SU-DHL-6 (cell line): ENCODE measurements at regions not wholly inside any gene's neighbourhood (a gene's known extent, or its start where the extent isn't known, plus 50 kb on each side); places are given as distances from the start of the nearest gene placed in this dataset.

ENCODE experiments used
- H2AFZ ChIP-seq: fragments of 200-600 bp; sonication (generic); 2 replicates; pipeline ENCODE4 v1.6.1; 2014; ENCODE audit warnings: low read depth, mild to moderate bottlenecking, moderate library complexity, mixed read lengths, antibody characterized with exemption, low read length; ENCODE audit not compliant: severe bottlenecking
- H3F3A ChIP-seq: fragments of 200-600 bp; shearing (Covaris generic); 2 replicates; pipeline ENCODE4 v1.6.0; 2016; ENCODE audit warnings: antibody characterized with exemption, mild to moderate bottlenecking; ENCODE audit not compliant: insufficient read depth
- H3K27ac ChIP-seq: fragments of 200-600 bp; sonication (generic); 2 replicates; pipeline ENCODE4 v1.5.1; 2016; ENCODE audit warnings: low read depth, mild to moderate bottlenecking, low read length, moderate library complexity, mixed read lengths
- H3K27me3 ChIP-seq: fragments of 200-600 bp; sonication (generic), shearing (Covaris generic); 2 replicates; pipeline ENCODE4 v1.6.0; 2014; ENCODE audit warnings: mild to moderate bottlenecking, low read length
- H3K36me3 ChIP-seq: fragments of 200-600 bp; sonication (generic); 2 replicates; pipeline ENCODE4 v1.6.1; 2014; ENCODE audit warnings: mild to moderate bottlenecking, low read length, mixed read lengths
- H3K4me2 ChIP-seq: fragments of 300-600, 200-600 bp; shearing (Covaris generic), sonication (generic); 2 replicates; pipeline ENCODE4 v1.6.0; 2014; ENCODE audit warnings: low read length, low read depth, mild to moderate bottlenecking; ENCODE audit not compliant: poor library complexity, severe bottlenecking
- H3K4me3 ChIP-seq: fragments of 200-600 bp; sonication (generic); 2 replicates; pipeline ENCODE4 v1.5.1; 2014; ENCODE audit warnings: antibody characterized with exemption, low read length, mild to moderate bottlenecking, mixed read lengths; ENCODE audit not compliant: insufficient read depth, poor library complexity, severe bottlenecking
- H3K79me2 ChIP-seq: fragments of 200-600 bp; sonication (generic); 2 replicates; pipeline ENCODE4 v1.6.1; 2014; ENCODE audit warnings: mild to moderate bottlenecking, low read length, moderate library complexity; ENCODE audit not compliant: insufficient read depth
- H3K9ac ChIP-seq: fragments of 200-600 bp; sonication (generic); 2 replicates; pipeline ENCODE4 v1.7.0; 2014; ENCODE audit warnings: mild to moderate bottlenecking, low read length
- H3K9me2 ChIP-seq: fragments of 200-600 bp; sonication (generic); replicated peaks from 2 replicates; pipeline ENCODE4 v1.6.1; 2014; ENCODE audit warnings: low read length; ENCODE audit not compliant: insufficient read depth
- H3K9me3 ChIP-seq: fragments of 200-600 bp; sonication (generic); 2 replicates; pipeline ENCODE4 v1.6.1; 2014; ENCODE audit warnings: low read length, mixed read lengths; ENCODE audit not compliant: insufficient read depth
- H4K20me1 ChIP-seq: fragments of 200-600 bp; sonication (generic); 2 replicates; pipeline ENCODE4 v1.6.1; 2014; ENCODE audit warnings: low read depth, mild to moderate bottlenecking, antibody characterized with exemption, low read length, moderate library complexity, mixed read lengths
- CTCF ChIP-seq: fragments of 200-600 bp; sonication (generic); IDR thresholded peaks from one replicate; pipeline ENCODE4 v1.5.1; 2017; ENCODE audit warnings: antibody characterized with exemption, mild to moderate bottlenecking, low read length, moderate library complexity; ENCODE audit not compliant: insufficient read depth, poor library complexity, severe bottlenecking
- EZH2phosphoT487 ChIP-seq: fragments of 200-600 bp; sonication (generic), shearing (Covaris generic); conservative IDR thresholded peaks from 2 replicates; pipeline ENCODE4 v1.6.1; 2018; ENCODE audit warnings: mild to moderate bottlenecking, antibody characterized with exemption, low read length, moderate library complexity, mixed read lengths

DNA sequence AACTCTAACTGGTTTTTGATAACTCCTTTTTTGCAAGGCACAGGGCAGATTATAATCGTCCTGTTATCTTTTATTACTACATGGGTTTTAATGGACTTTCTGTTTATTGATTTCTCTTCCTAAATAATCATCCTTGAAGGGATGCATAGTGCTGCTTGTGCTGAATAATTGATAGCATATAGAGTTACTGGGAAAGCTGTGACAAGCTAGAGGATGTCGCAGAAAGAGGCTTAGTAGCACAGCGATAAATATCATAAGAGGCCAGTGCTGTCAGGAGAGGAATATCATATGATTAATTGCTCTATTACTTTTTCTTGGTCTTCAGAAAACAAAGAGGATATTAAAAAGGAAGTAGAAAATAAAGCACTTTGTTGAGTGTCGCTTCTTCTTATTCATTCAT, 1007.1 kb upstream of the ACO1 start:
- H3K4me2 ChIP-seq = no peak overlapping the region
- H2AFZ ChIP-seq = no peak overlapping the region
- no peaks in the 10 kb centered on the region for H3K36me3 ChIP-seq
- no peaks in the 10 kb centered on the region for H4K20me1 ChIP-seq
- no peaks in the 10 kb centered on the region for H3K9me3 ChIP-seq
- no peaks in the 10 kb centered on the region for H3K27me3 ChIP-seq
- no peaks in the 10 kb centered on the region for H3K79me2 ChIP-seq
- H3K9ac ChIP-seq = no peak overlapping the region
- H3K27ac ChIP-seq = no peak overlapping the region
- TF ChIP-seq CTCF = no peak
- no peak for TF ChIP-seq EZH2phosphoT487
- no peaks in the 10 kb centered on the region; the same call in 1 of the 2 replicates for H3K9me2 ChIP-seq
- no peak overlapping the region for H3K4me3 ChIP-seq
- H3F3A ChIP-seq = no peaks in the 10 kb centered on the region

- H3K4me3 ChIP-seq = no peak overlapping the region
- no peaks in the 10 kb centered on the region for H4K20me1 ChIP-seq
- no peak overlapping the region for H3K9ac ChIP-seq
- no peak overlapping the region for H2AFZ ChIP-seq
- H3K4me2 ChIP-seq = no peak overlapping the region
- H3K9me2 ChIP-seq = no peaks in the 10 kb centered on the region
- H3F3A ChIP-seq = no peaks in the 10 kb centered on the region
- TF ChIP-seq EZH2phosphoT487 (no peak), CTCF (no peak)
- no peak overlapping the region for H3K27ac ChIP-seq
- no peaks in the 10 kb centered on the region for H3K79me2 ChIP-seq
- H3K36me3 ChIP-seq = no peaks in the 10 kb centered on the region
- H3K9me3 ChIP-seq = no peaks in the 10 kb centered on the region
- H3K27me3 ChIP-seq = no peaks in the 10 kb centered on the region; the same call in 1 of the 2 replicates
Observed at GRCh38 chr9:31388660-31389059, 995.8 kb upstream of the ACO1 start.

DNA sequence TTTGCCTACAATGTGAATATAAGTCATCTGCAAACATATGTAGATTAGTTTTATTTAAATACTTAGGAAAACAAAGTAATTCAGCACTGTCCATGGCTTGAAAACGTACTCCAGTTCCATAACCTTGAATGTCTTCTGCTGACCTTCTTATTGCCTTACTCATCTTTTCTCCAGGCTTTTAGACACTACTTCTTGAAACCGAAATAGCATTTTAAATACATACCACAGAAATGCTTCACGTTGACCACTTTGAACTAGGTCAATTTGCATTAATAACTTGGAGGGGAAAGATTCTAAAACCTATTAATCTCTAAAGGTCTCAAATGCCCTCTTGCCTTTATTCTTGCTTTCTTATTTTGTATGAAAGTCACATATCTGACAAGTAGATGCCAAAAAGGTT, 995.4 kb upstream of the ACO1 start:
- no peaks in the 10 kb centered on the region for H3K79me2 ChIP-seq
- no peak overlapping the region for H3K9ac ChIP-seq
- no peak overlapping the region for H3K27ac ChIP-seq
- no peaks in the 10 kb centered on the region for H3K9me2 ChIP-seq
- H3K9me3 ChIP-seq = no peaks in the 10 kb centered on the region
- no peaks in the 10 kb centered on the region for H4K20me1 ChIP-seq
- TF ChIP-seq EZH2phosphoT487 = no peak
- no peak for TF ChIP-seq CTCF
- no peaks in the 10 kb centered on the region for H3F3A ChIP-seq
- H3K4me3 ChIP-seq = no peak overlapping the region
- no peak overlapping the region for H2AFZ ChIP-seq
- no peak overlapping the region for H3K4me2 ChIP-seq
- no peaks in the 10 kb centered on the region; the same call in 1 of the 2 replicates for H3K27me3 ChIP-seq
- H3K36me3 ChIP-seq = no peaks in the 10 kb centered on the region
